SK-N-SH (cell line): ENCODE measurements at regions not wholly inside any gene's neighbourhood (a gene's known extent, or its start where the extent isn't known, plus 50 kb on each side); places are given as distances from the start of the nearest gene placed in this dataset.

Experiments
- CTCF ChIP-seq: fragments of 200-600 bp; sonication (generic); IDR thresholded peaks from 2 replicates; pipeline ENCODE4 v1.6.1; 2017; ENCODE audit warnings: antibody characterized with exemption, mild to moderate bottlenecking, moderate library complexity
- EP300 ChIP-seq, 2 experiments: IDR thresholded peaks; 2 replicates each; pipeline versions ENCODE4 v1.4.0 to v1.6.1; 2012; ENCODE audit warnings: borderline replicate concordance in 1 of 2, low read depth in 1 of 2, low read length in 1 of 2
- GATA2 ChIP-seq: sonication (generic); formaldehyde crosslinking; IDR thresholded peaks from 2 replicates; pipeline ENCODE4 v1.5.0; 2020; ENCODE audit warnings: mild to moderate bottlenecking, missing genetic modification reagents
- JUND ChIP-seq: IDR thresholded peaks from 2 replicates; pipeline ENCODE4 v1.4.0; 2012
- MAX ChIP-seq: IDR thresholded peaks from 2 replicates; pipeline ENCODE4 v1.4.0; 2012; ENCODE audit warnings: low read depth
- NFIC ChIP-seq: IDR thresholded peaks from 2 replicates; pipeline ENCODE4 v1.4.0; 2012; ENCODE audit warnings: borderline replicate concordance
- POLR2AphosphoS5 ChIP-seq: IDR thresholded peaks from 2 replicates; pipeline ENCODE4 v1.6.1; 2012; ENCODE audit warnings: low read depth, low read length
- RAD21 ChIP-seq: IDR thresholded peaks from 2 replicates; pipeline ENCODE4 v1.6.1; 2012; ENCODE audit warnings: mild to moderate bottlenecking, low read length
- SIN3A ChIP-seq: IDR thresholded peaks from 2 replicates; pipeline ENCODE4 v1.6.1; 2012; ENCODE audit warnings: low read depth, mild to moderate bottlenecking, low read length, moderate library complexity, borderline replicate concordance
- SMC3 ChIP-seq: IDR thresholded peaks from 2 replicates; pipeline ENCODE4 v1.6.1; 2012; ENCODE audit warnings: low read depth, low read length, improper control_type of control experiment
- TAF1 ChIP-seq: IDR thresholded peaks from 2 replicates; pipeline ENCODE4 v1.6.1; 2012; ENCODE audit warnings: low read depth, mild to moderate bottlenecking, low read length, moderate library complexity, borderline replicate concordance
- USF1 ChIP-seq: IDR thresholded peaks from 2 replicates; pipeline ENCODE4 v1.4.0; 2012; ENCODE audit warnings: low read depth, borderline replicate concordance

GRCh38 chr22:48238966-48239365 lies 1476.5 kb downstream of the TBC1D22A start:
- no peak for TF ChIP-seq CTCF
- no peak for TF ChIP-seq NFIC
- no peak for TF ChIP-seq RAD21
- TF ChIP-seq GATA2 (CRISPR knock-in tag): no peak
- no peak for TF ChIP-seq TAF1
- TF ChIP-seq SMC3: no peak
- TF ChIP-seq EP300 (IDR thresholded peaks at IDR 0.05; ENCODE audit: borderline replicate concordance in 1 of 2, low read depth in 1 of 2, low read length in 1 of 2): no peak
- no peak for TF ChIP-seq SIN3A
- TF ChIP-seq JUND: no peak
- no peak for TF ChIP-seq POLR2AphosphoS5
- no peak for TF ChIP-seq MAX
- no peak for TF ChIP-seq USF1
